HG03159 (cell line): ENCODE measurements at regions not wholly inside any gene's neighbourhood (a gene's known extent, or its start where the extent isn't known, plus 50 kb on each side); places are given as distances from the start of the nearest gene placed in this dataset.
"Not testable (repeated sequence)": the region's sequence is repeated elsewhere in the genome, so short reads cannot be mapped to it uniquely, and the experiment has no call there.

Experiments
- ATAC-seq: cut with Tn5 transposase; IDR thresholded peaks from one replicate; pipeline ENCODE4 v1.9.1; 2021; ENCODE audit warnings: mild to moderate bottlenecking, moderate library complexity; ENCODE audit not compliant: unreplicated experiment

- not testable (repeated sequence) for ATAC-seq
These were observed 588.1 kb downstream of the TTLL7 start for GRCh38 chr1:83410746-83411413.

- ATAC-seq, result peak; percentile 40
These were observed 592.1 kb downstream of the TTLL7 start for GRCh38 chr1:83406693-83407371.

- peak; percentile 56 for ATAC-seq
These were observed 593.1 kb downstream of the TTLL7 start for GRCh38 chr1:83405789-83406188.

DNA sequence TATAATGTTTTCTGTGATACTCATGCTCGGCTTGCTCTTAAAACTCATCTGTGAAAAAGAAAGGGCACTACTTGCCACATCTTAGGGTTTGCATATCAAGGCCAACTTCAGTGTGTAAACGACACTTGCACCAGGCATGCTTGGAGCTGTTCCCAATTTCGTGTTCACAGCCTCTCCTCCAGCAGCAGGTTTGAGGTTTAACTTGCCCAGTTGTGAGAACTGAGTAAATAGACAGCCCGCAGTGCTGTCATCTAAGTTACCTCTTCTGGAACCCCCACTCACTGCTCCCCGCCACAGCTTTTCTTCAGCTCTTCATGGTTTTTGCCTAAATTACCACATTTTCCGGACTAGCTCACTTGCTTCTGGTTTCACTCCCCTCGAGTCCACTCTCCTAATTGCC, 595.4 kb downstream of the TTLL7 start:
- ATAC-seq, result not testable (repeated sequence)

DNA sequence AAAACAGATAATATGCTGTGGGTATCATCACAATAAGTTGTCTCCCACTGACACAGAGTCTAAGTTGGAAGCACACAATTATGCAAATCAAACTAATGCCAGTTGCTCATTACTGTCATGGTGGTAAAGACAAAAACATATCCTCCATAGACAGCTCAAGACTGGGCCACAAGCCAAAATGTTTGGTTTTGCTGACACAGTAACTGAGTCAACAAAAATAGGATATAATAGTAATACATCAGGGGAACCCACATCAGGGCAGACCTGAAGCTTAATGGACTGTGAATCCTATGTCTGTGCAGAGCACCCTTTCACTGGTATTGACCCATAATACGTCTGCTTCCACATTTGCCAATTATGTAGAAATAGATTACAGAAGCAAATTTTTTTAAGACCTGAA, 597.8 kb downstream of the TTLL7 start:
- ATAC-seq, result not testable (repeated sequence)

DNA sequence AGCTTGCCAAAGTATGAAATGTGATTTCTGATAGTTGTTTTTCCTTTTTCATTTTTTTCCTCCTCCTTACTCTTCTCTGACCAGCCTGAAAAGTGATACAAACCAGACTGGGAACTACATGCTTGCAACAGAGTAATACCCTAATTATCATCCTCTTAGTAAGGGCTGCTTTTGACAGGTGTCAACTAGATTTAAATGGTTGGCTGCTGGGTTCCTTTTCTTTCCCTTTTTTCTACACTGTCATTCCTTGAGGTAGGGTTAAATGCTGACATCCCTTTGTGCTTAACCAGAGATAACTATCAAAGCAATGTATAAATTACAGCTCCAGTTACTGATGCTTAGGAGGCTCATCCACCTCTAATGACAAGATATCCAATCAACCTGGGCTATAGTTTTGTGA, 598.8 kb downstream of the TTLL7 start:
- ATAC-seq, result not testable (repeated sequence)

GRCh38 chr1:83398125-83398524, 600.8 kb downstream of the TTLL7 start:
- ATAC-seq, result not testable (repeated sequence)

- not testable (repeated sequence) for ATAC-seq
These were observed 603.8 kb downstream of the TTLL7 start for GRCh38 chr1:83395130-83395529.

- not testable (repeated sequence) for ATAC-seq
These were observed 612.0 kb downstream of the TTLL7 start for GRCh38 chr1:83386946-83387345.

GRCh38 chr1:83383107-83383506, 615.8 kb downstream of the TTLL7 start:
- not testable (repeated sequence) for ATAC-seq

DNA sequence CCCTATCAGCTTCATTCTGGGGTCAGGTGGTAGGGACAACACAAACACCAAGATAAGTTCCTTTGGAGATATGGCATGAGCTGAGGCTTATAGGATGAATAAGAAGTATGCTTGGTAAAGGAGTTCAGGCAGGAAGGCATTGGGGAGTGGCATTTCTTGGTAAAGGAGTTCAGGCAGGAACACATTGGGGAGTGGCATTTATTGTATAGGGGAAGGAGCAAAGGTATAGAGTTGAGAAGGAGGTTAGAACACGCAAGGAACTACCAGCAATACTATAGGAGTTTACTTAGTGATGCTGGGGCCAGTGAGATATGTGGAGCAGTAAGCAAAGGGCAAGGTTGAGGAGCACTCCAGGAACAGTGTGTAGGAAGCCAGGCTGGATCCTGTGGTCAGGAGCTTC, 625.9 kb downstream of the TTLL7 start:
- not testable (repeated sequence) for ATAC-seq

GRCh38 chr1:83369853-83370252, 629.1 kb downstream of the TTLL7 start:
- not testable (repeated sequence) for ATAC-seq

DNA sequence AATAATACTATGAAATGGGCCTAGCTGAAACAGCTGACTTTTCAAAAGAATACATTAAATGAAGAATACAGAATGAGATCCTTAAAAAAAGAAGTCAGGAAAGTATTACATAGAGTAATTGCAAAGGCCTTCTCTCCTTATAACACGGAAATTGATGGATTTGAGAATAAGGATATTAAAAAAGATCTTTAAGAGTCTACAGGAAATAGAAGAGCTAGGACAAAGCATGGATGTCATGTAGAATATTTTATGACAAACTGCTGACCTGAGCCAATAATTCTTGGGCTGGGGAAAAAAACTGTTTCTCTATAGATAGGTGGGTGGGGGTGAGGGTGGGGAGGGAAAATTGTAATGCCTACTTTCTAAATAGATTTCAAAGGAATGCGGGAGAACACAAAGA, 633.6 kb downstream of the TTLL7 start:
- ATAC-seq, result not testable (repeated sequence)

DNA sequence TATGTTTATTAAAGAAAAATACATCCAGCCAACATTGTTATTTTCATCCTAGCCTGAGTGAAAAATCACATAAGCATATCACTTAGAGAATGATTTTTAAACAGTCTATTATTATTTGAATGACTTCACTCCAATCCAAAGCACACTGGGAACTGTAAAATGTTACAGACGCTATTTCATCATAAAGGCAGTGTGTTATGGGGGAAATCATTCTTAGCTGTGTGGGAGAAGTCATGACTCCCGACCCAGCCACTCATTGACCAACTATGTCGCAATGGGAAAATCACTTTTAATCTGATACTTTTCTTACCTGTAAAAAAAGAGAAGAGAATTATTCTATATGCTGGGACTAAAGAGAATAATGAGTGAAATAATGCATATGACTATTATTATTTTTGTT, 653.6 kb downstream of the TTLL7 start:
- not testable (repeated sequence) for ATAC-seq

- not testable (repeated sequence) for ATAC-seq
These were observed 655.2 kb downstream of the TTLL7 start for GRCh38 chr1:83343767-83344166.

DNA sequence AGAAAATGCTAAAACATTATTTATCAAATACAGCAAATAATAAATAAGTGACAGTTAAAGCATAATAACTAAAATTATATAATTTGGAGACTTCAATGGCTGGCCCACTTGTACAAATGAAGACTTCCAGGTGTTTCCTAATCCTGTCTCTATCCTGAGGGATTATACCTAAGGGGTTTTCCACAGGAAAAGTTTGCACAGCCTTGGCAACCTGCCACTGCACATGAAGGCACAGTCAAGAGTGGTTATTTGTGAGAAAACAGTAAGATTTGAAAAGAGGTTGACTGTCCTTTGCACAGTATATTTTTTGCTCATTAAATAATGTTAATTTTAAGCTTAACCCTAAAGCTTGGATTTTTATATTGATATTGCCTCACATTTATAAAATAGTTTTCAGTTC, 655.9 kb downstream of the TTLL7 start:
- ATAC-seq, result not testable (repeated sequence)

- not testable (repeated sequence) for ATAC-seq
These were observed 666.6 kb downstream of the TTLL7 start for GRCh38 chr1:83332308-83332707.

- no peak for ATAC-seq
These were observed 680.6 kb downstream of the TTLL7 start for GRCh38 chr1:83318366-83318765.

DNA sequence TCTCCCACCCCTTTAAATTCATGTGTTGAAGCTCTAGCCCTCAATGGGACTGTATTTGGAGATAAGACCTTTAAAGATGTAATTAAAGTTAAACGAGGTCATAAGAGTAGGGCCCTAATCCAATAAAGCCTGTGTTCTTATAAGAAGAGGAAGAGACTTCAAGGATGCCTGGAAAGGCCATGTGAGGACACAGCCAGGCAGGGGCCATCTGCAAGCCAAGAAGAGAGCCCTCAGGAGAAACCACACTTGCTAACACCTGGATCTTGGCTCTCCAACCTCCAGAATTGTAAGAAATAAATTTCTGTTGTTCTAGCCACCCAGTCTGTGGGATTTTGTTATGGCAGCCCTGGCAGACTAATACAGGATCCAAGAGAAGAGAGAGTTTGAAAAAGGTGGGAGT, 683.5 kb downstream of the TTLL7 start:
- not testable (repeated sequence) for ATAC-seq

DNA sequence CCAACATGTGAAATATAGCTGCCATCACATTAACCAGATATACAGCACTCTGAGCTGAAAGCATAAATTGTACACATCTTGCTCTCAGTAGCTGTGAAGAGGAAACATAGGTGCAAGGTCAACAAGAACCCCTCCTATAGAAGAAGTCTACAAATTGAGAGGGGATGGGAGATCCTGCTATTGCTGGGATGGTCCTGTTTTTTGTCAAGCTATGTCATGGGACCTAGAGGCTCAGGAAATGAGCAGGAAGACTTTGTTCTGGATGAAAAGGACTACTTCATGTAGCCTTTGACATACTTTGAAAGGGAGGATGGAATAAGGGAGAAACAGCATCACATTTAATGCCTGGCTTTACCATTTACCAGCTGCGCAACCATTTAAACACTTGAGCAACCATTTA, 688.8 kb downstream of the TTLL7 start:
- ATAC-seq, result not testable (repeated sequence)

- not testable (repeated sequence) for ATAC-seq
These were observed 689.9 kb downstream of the TTLL7 start for GRCh38 chr1:83309035-83309434.

GRCh38 chr1:83306811-83307210, 692.1 kb downstream of the TTLL7 start:
- not testable (repeated sequence) for ATAC-seq
